WTC11 (cell line): ENCODE measurements at regions not wholly inside any gene's neighbourhood (a gene's known extent, or its start where the extent isn't known, plus 50 kb on each side); places are given as distances from the start of the nearest gene placed in this dataset.

ENCODE experiments used
- ATAC-seq: fragments of 200-7000 bp; cut with Tn5 transposase; 2 replicates; pipeline ENCODE4 v1.10.0; 2021; ENCODE audit warnings: mild to moderate bottlenecking, moderate library complexity
- CTCF ChIA-PET: fragments of 300-600 bp; sonication (Branson Sonifier 250); formaldehyde crosslinking; loops from one replicate; lab custom pipeline; 2021; ENCODE audit warnings: antibody characterized with exemption; lab: Charles Lee
- POLR2A ChIA-PET: fragments of 350-600 bp; sonication (Branson Sonifier 250); formaldehyde crosslinking; loops from one replicate; lab custom pipeline; 2021; ENCODE audit warnings: antibody characterized with exemption; lab: Charles Lee
- DNase-seq: peaks from one replicate; pipeline ENCODE4 v3.0.0; 2021; ENCODE audit warnings: low spot score
- H3K27ac Mint-ChIP-seq: 2 replicates; pipeline ENCODE4 v1.8.0; 2021; ENCODE audit warnings: mixed read lengths
- H3K27me3 Mint-ChIP-seq: 2 replicates; pipeline ENCODE4 v1.8.0; 2021; ENCODE audit warnings: low read depth, mild to moderate bottlenecking, moderate library complexity, mixed read lengths
- H3K36me3 Mint-ChIP-seq: 2 replicates; pipeline ENCODE4 v1.8.0; 2021; ENCODE audit warnings: mixed read lengths
- H3K4me1 Mint-ChIP-seq: 2 replicates; pipeline ENCODE4 v1.8.0; 2022; ENCODE audit warnings: mixed read lengths
- H3K4me3 Mint-ChIP-seq: 2 replicates; pipeline ENCODE4 v1.8.0; 2021; ENCODE audit warnings: mild to moderate bottlenecking, moderate library complexity, mixed read lengths
- H3K9me3 Mint-ChIP-seq: 2 replicates; pipeline ENCODE4 v1.8.0; 2021; ENCODE audit warnings: mixed read lengths
- GTF2I ChIP-seq: fragments of 250-450 bp; sonication (Bioruptor Pico); conservative IDR thresholded peaks from 2 replicates; pipeline ENCODE4 v1.4.0; 2021; ENCODE audit warnings: mild to moderate bottlenecking
- JAZF1 ChIP-seq: fragments of 250-450 bp; sonication (Bioruptor Pico); IDR thresholded peaks from 2 replicates; pipeline ENCODE4 v1.9.0; 2021; ENCODE audit warnings: moderate library complexity, mild to moderate bottlenecking, inconsistent platforms
- NFE2L1 ChIP-seq: sonication (generic); formaldehyde crosslinking; IDR thresholded peaks from 2 replicates; pipeline ENCODE4 v1.8.1; 2023; ENCODE audit warnings: missing genetic modification reagents
- NR2C2 ChIP-seq: sonication (generic); formaldehyde crosslinking; IDR thresholded peaks from 2 replicates; pipeline ENCODE4 v1.8.0; 2022; ENCODE audit warnings: mild to moderate bottlenecking, missing genetic modification reagents
- RELA ChIP-seq: sonication (generic); formaldehyde crosslinking; IDR thresholded peaks from 2 replicates; pipeline ENCODE4 v1.8.1; 2022; ENCODE audit warnings: missing genetic modification reagents, mild to moderate bottlenecking, borderline replicate concordance
- RORB ChIP-seq: fragments of 250-450 bp; sonication (Bioruptor Pico); IDR thresholded peaks from 2 replicates; pipeline ENCODE4 v1.9.0; 2021; ENCODE audit warnings: mild to moderate bottlenecking
- ZNF232 ChIP-seq: sonication (generic); formaldehyde crosslinking; IDR thresholded peaks from 2 replicates; pipeline ENCODE4 v1.8.0; 2022; ENCODE audit warnings: mild to moderate bottlenecking, missing genetic modification reagents
- ZNF281 ChIP-seq: sonication (generic); formaldehyde crosslinking; IDR thresholded peaks from 2 replicates; pipeline ENCODE4 v1.8.0; 2023; ENCODE audit warnings: mild to moderate bottlenecking, missing genetic modification reagents
- ZNF396 ChIP-seq: fragments of 250-450 bp; sonication (Bioruptor Pico); IDR thresholded peaks from 2 replicates; pipeline ENCODE4 v1.8.0; 2021; ENCODE audit warnings: mild to moderate bottlenecking, moderate library complexity, borderline replicate concordance
- ZNF425 ChIP-seq: fragments of 250-450 bp; sonication (Bioruptor Pico); conservative IDR thresholded peaks from 2 replicates; pipeline ENCODE4 v1.9.0; 2021; ENCODE audit warnings: mild to moderate bottlenecking
- ZNF532 ChIP-seq: fragments of 250-450 bp; sonication (Bioruptor Pico); IDR thresholded peaks from 2 replicates; pipeline ENCODE4 v1.9.0; 2021; ENCODE audit warnings: mild to moderate bottlenecking, borderline replicate concordance

GRCh38 chr5:125052584-125052983 is 306.1 kb upstream of the ZNF608 start:
- H3K36me3 Mint-ChIP-seq, result no peaks in the 10 kb centered on the region
- no peak overlapping the region for H3K27ac Mint-ChIP-seq
- CTCF ChIA-PET, result no interaction called here
- DNase-seq (no peak), ATAC-seq (no peak)
- POLR2A ChIA-PET, result no interaction called here
- H3K9me3 Mint-ChIP-seq, result no peaks in the 10 kb centered on the region
- H3K4me3 Mint-ChIP-seq, result no peak overlapping the region
- TF ChIP-seq NFE2L1 (CRISPR knock-in tag) (no peak), JAZF1 (CRISPR knock-in tag) (no peak), ZNF232 (no peak)
- H3K27me3 Mint-ChIP-seq, result peaks cover 15% of the 10 kb centered on the region
- H3K4me1 Mint-ChIP-seq, result peaks cover 47% of the 10 kb centered on the region

- H3K36me3 Mint-ChIP-seq, result no peaks in the 10 kb centered on the region
- H3K9me3 Mint-ChIP-seq, result no peaks in the 10 kb centered on the region
- peak overlapping the region; percentile 22; the same call in 1 of the 2 replicates for H3K27ac Mint-ChIP-seq
- CTCF ChIA-PET, result no interaction called here
- peaks cover 53% of the 10 kb centered on the region for H3K4me1 Mint-ChIP-seq
- H3K4me3 Mint-ChIP-seq, result no peak overlapping the region
- POLR2A ChIA-PET, result no interaction called here
- peaks cover 19% of the 10 kb centered on the region for H3K27me3 Mint-ChIP-seq
- no peak for DNase-seq
- ATAC-seq, result no peak
- no peak for TF ChIP-seq ZNF532 (CRISPR knock-in tag)
- TF ChIP-seq GTF2I (CRISPR knock-in tag), result no peak
- no peak for TF ChIP-seq ZNF396 (CRISPR knock-in tag)
These were observed 306.7 kb upstream of the ZNF608 start for GRCh38 chr5:125053179-125053578.

- POLR2A ChIA-PET, result no interaction called here
- CTCF ChIA-PET, result interaction anchor here (0.6 kb wide), 1 partner anchor 16 kb away, joined by 3 read pairs; no protein-coding TSS in a partner anchor
- Mint-ChIP-seq H3K27me3 (peaks cover 29% of the 10 kb centered on the region), H3K4me1 (peaks cover 63% of the 10 kb centered on the region), H3K9me3 (no peaks in the 10 kb centered on the region), H3K36me3 (no peaks in the 10 kb centered on the region), H3K4me3 (no peak overlapping the region), H3K27ac (no peak overlapping the region)
- ATAC-seq, result no peak
- TF ChIP-seq RORB (CRISPR knock-in tag) (no peak), ZNF281 (CRISPR knock-in tag) (no peak), RELA (CRISPR knock-in tag) (no peak), ZNF425 (no peak), ZNF232 (no peak), NR2C2 (CRISPR knock-in tag) (no peak)
- no peak for DNase-seq
These were observed 307.7 kb upstream of the ZNF608 start for GRCh38 chr5:125054146-125054545.
